Spleen (tissue), 11 donors: ENCODE measurements at regions not wholly inside any gene's neighbourhood (a gene's known extent, or its start where the extent isn't known, plus 50 kb on each side); places are given as distances from the start of the nearest gene placed in this dataset.

Source experiments
- DNase-seq: peaks from one replicate; pipeline ENCODE4 v3.0.0-alpha.2; 2020
- H3K27ac ChIP-seq, 8 donors: fragments of 200-600 bp; sonication (generic) in 7 of 8; 1 replicate in 4 of 8; 2 replicates in 4 of 8; pipeline versions ENCODE4 v1.5.0 to v1.8.0; 2016 to 2021; ENCODE audit warnings: inconsistent platforms in 4 of 8, mild to moderate bottlenecking in 4 of 8, moderate library complexity in 1 of 8
- H3K27me3 ChIP-seq, 7 donors: fragments of 200-600 bp; sonication (generic) in 6 of 7; replicated peaks in 1 of 7; 1 replicate in 4 of 7; 2 replicates in 3 of 7; pipeline versions ENCODE4 v1.5.0 to v1.8.0; 2016 to 2021; ENCODE audit warnings: inconsistent platforms in 3 of 7, mild to moderate bottlenecking in 1 of 7
- H3K36me3 ChIP-seq, 6 donors: fragments of 200-600 bp; sonication (generic) in 5 of 6; 1 replicate in 4 of 6; 2 replicates in 2 of 6; pipeline versions ENCODE4 v1.5.0 to v1.8.0; 2016 to 2021; ENCODE audit warnings: inconsistent platforms in 2 of 6
- H3K4me1 ChIP-seq, 6 donors: fragments of 200-600 bp; sonication (generic) in 5 of 6; 1 replicate in 3 of 6; 2 replicates in 3 of 6; pipeline versions ENCODE4 v1.5.0 to v1.8.0; 2016 to 2021; ENCODE audit warnings: inconsistent platforms in 3 of 6
- H3K4me3 ChIP-seq, 8 donors: fragments of 200-600 bp; sonication (generic) in 7 of 8; 1 replicate in 4 of 8; 2 replicates in 4 of 8; pipeline versions ENCODE4 v1.5.0 to v1.8.0; 2016 to 2021; ENCODE audit warnings: inconsistent platforms in 4 of 8, mild to moderate bottlenecking in 4 of 8, moderate library complexity in 2 of 8
- H3K9me3 ChIP-seq, 8 donors: fragments of 200-600 bp; sonication (generic) in 7 of 8; 1 replicate in 4 of 8; 2 replicates in 4 of 8; pipeline versions ENCODE4 v1.5.0 to v1.8.0; 2016 to 2021; ENCODE audit warnings: inconsistent platforms in 4 of 8
- CTCF ChIP-seq, 11 experiments: fragments of 200-600 bp in 7 of 11; fragments of 450-650 bp in 4 of 11; sonication (generic) in 4 of 11; IDR thresholded peaks in 8 of 11; conservative IDR thresholded peaks in 3 of 11; 1 replicate in 7 of 11; 2 replicates in 4 of 11; pipeline versions ENCODE4 v1.4.0 to v1.8.0; 2016 to 2021; ENCODE audit warnings: antibody characterized with exemption in 11 of 11, inconsistent platforms in 4 of 11, mild to moderate bottlenecking in 1 of 11
- POLR2A ChIP-seq, 3 donors: fragments of 450-650 bp; IDR thresholded peaks; one replicate each; pipeline ENCODE4 v1.5.1; 2017; ENCODE audit warnings: antibody characterized with exemption in 3 of 3, mild to moderate bottlenecking in 1 of 3
- POLR2AphosphoS5 ChIP-seq, 3 donors: sonication (generic); formaldehyde crosslinking; IDR thresholded peaks; one replicate each; pipeline ENCODE4 v1.5.1; 2017; ENCODE audit warnings: antibody characterized with exemption in 3 of 3
- WGBS, 5 donors: extraction: QIAGEN DNeasy Blood & Tissue Kit in 3 of 5; methylation state at CpG; one replicate each; pipeline versions ENCODE4 v1.1.5 to v1.1.7; 2013 to 2018; 5-methylcytosine and 5-hydroxymethylcytosine counted together
- intact Hi-C: fragments of 100-400 bp; cut with DNase I; formaldehyde crosslinking; loops from one replicate; pipeline ENCODE4 v1.15.0; 2023; ENCODE audit warnings: low total_unique reads
- donor health status: healthy with polysubstance abuse.
- donor health status: DM: no; HTN: no; CAD: no; lungs with moderate emphysema.
- donor health status: DM: no; HTN: no; CAD: no.
- donor health status: Bipolar disorder and iron deficiency.
- donor health status: healthy.
- donor health status: DM: no; HTN: no; CAD: no.
- donor health status: DM: yes; HTN: yes; CAD: no.

- intact Hi-C loops = no loop called here
- 83 to 90% (median 84%) methylated on average over 3 of the region's 3 CpGs for WGBS, 5 donors
- no peak for DNase-seq
- H3K4me1 ChIP-seq = peaks cover 14 to 42% (median 36%) of the 10 kb centered on the region in 6 donors
- H3K27ac ChIP-seq = no peak overlapping the region
- peaks cover 0 to 4% (median 0%) of the 10 kb centered on the region in 8 donors for H3K9me3 ChIP-seq
- H3K27me3 ChIP-seq = no peaks in the 10 kb centered on the region
- no peak overlapping the region for H3K4me3 ChIP-seq
- H3K36me3 ChIP-seq = no peaks in the 10 kb centered on the region
- TF ChIP-seq POLR2A (IDR thresholded peaks at IDR 0.05) (no peak), CTCF (IDR thresholded peaks at IDR 0.05 in 8 of 11, conservative IDR thresholded peaks at IDR 0.05 in 3 of 11) (no peak), POLR2AphosphoS5 (IDR thresholded peaks at IDR 0.05) (no peak)
Measured at GRCh38 chr3:72276806-72277205, 491.9 kb upstream of the PROK2 start.

- intact Hi-C loops = no loop called here
Measured at GRCh38 chr3:72275331-72275751, 490.4 kb upstream of the PROK2 start.

GRCh38 chr3:72274493-72275330, 489.8 kb upstream of the PROK2 start:
- TF ChIP-seq POLR2A (IDR thresholded peaks at IDR 0.05) = no peak
- TF ChIP-seq POLR2AphosphoS5 (IDR thresholded peaks at IDR 0.05) = peak in 1 of 3 donors; percentile 51
- no peak for TF ChIP-seq CTCF (IDR thresholded peaks at IDR 0.05 in 8 of 11, conservative IDR thresholded peaks at IDR 0.05 in 3 of 11)
- H3K4me3 ChIP-seq = peak overlapping the region in 1 of 8 donors; percentile 18

More at GRCh38 chr3:72275331-72275751, 490.4 kb upstream of the PROK2 start:
- Histone ChIP-seq H3K36me3 (no peaks in the 10 kb centered on the region), H3K4me1 (peaks cover 25 to 57% (median 51%) of the 10 kb centered on the region in 6 donors), H3K27ac (peak overlapping the region in 3 of 8 donors; percentile 36 to 50 (median 45)), H3K9me3 (peaks cover 0 to 4% (median 0%) of the 10 kb centered on the region in 8 donors), H3K4me3 (no peak overlapping the region), H3K27me3 (no peaks in the 10 kb centered on the region)
- TF ChIP-seq POLR2A (IDR thresholded peaks at IDR 0.05) (no peak), CTCF (IDR thresholded peaks at IDR 0.05 in 8 of 11, conservative IDR thresholded peaks at IDR 0.05 in 3 of 11) (no peak), POLR2AphosphoS5 (IDR thresholded peaks at IDR 0.05) (no peak)
- no peak for DNase-seq
- 62 to 84% (median 74%) methylated on average over 7 of the region's 7 CpGs for WGBS, 5 donors

GRCh38 chr3:72273615-72274014, 488.7 kb upstream of the PROK2 start:
- no peak for DNase-seq
- H3K27me3 ChIP-seq = no peaks in the 10 kb centered on the region
- no peak overlapping the region for H3K4me3 ChIP-seq
- 46 to 59% (median 56%) methylated on average over 6 of the region's 6 CpGs for WGBS, 5 donors
- no peak for TF ChIP-seq POLR2AphosphoS5 (IDR thresholded peaks at IDR 0.05)
- TF ChIP-seq POLR2A (IDR thresholded peaks at IDR 0.05) = no peak
- TF ChIP-seq CTCF (IDR thresholded peaks at IDR 0.05 in 8 of 11, conservative IDR thresholded peaks at IDR 0.05 in 3 of 11) = no peak
- H3K27ac ChIP-seq = peak overlapping the region in 4 of 8 donors; percentile 7 to 50 (median 40)
- H3K36me3 ChIP-seq = no peaks in the 10 kb centered on the region
- intact Hi-C loops = no loop called here
- peaks cover 0 to 4% (median 0%) of the 10 kb centered on the region in 8 donors for H3K9me3 ChIP-seq
- H3K4me1 ChIP-seq = peaks cover 35 to 72% (median 63%) of the 10 kb centered on the region in 6 donors

More at GRCh38 chr3:72274493-72275330, 489.8 kb upstream of the PROK2 start:
- Histone ChIP-seq H3K27ac (peak overlapping the region in 4 of 8 donors; percentile 36 to 50 (median 45)), H3K36me3 (no peaks in the 10 kb centered on the region), H3K9me3 (peaks cover 0 to 4% (median 0%) of the 10 kb centered on the region in 8 donors), H3K27me3 (no peaks in the 10 kb centered on the region), H3K4me1 (peaks cover 29 to 61% (median 57%) of the 10 kb centered on the region in 6 donors)
- 29 to 39% (median 31%) methylated on average over 12 of the region's 12 CpGs for WGBS, 5 donors
- intact Hi-C loops = no loop called here
- no peak for DNase-seq
